Putamen (tissue), 1 donor: ENCODE measurements at regions not wholly inside any gene's neighbourhood (a gene's known extent, or its start where the extent isn't known, plus 50 kb on each side); places are given as distances from the start of the nearest gene placed in this dataset.

Experiments used
- DNase-seq: peaks from one replicate; pipeline ENCODE4 v3.0.0-alpha.2; 2016; ENCODE audit warnings: low spot score

DNA sequence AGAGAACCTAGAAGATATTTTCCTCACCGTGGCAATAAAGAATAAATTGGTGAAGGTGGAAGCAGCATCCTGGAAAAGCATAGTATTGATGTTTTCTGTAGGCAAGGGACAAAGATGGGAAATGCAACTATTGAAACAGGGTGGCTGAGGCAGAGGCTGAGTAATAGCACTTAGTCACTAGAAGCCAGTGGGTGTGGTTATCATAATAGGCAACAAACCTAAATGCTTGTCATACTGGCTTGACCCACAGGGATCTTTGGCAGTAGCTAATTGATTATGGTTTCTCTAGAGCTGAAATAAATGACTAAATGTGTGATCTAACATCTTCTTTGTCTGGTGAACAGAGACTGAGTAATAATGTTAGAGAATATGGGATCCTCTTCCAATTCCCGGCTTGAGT lies 353.6 kb upstream of the RPS6KA3 start:
- DNase-seq: no peak

DNA sequence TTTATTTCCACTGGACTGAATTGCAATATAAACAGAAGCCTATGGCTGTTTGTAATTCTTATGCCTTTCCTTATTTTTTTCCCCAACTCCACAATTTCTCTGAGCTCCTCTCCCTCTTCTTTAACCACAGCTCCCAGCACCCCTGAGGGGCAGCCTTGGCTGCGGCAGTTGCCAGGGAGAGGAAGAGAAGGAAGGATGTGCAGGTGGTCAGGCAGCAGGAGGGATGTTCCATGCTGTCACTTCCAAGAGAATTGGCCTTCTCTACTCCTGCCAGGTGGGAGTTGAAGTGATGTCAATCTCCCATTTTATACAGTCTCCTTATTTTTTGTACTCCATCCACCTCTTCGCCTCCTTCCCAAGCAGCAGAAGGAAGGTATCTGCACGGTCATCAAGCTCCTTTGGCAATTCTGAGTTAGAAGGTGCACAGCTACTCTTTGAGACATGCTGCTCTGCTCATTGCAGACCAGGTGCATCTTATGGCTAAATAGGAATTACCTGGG lies 343.3 kb upstream of the RPS6KA3 start:
- no peak for DNase-seq

DNA sequence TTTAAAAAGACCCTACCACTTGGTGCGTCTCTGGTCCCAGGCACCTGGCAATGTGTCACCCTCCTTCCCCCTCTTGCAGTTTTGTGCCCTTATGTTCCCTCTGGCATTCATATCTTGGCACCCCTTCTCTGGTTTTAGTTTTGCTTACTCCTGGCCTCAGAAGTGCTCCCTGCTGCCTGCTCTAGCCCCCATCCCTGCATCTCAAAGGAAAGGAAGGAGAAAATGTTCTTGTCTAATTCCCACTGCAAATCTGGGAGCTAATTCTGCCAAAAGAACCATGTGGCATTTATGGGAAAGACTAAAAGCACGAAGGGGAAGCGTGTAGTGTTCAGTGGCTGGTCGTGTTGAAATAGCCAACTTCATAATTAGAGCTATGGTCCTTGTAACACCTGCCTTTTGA lies 340.1 kb upstream of the RPS6KA3 start:
- DNase-seq: no peak

DNA sequence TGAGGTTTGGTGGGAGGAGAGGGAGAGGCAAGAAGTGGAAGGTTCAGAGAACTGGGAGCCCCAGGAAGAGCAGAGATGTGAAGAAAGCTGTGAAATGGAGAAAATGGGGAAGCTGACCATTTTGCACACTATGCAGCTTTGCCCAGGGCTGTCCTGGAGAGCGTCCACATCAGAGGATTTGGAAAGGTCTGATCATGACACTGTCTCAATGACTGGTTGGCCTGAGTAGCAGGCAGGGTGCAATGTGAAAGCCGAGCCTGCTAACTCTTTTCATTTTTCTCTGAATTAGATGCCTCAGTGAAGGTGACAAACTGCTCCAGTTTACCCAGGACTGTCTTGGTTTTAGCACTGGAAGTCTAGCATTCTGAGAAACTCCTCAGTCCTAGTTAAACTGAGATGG lies 330.1 kb upstream of the RPS6KA3 start:
- no peak for DNase-seq

DNA sequence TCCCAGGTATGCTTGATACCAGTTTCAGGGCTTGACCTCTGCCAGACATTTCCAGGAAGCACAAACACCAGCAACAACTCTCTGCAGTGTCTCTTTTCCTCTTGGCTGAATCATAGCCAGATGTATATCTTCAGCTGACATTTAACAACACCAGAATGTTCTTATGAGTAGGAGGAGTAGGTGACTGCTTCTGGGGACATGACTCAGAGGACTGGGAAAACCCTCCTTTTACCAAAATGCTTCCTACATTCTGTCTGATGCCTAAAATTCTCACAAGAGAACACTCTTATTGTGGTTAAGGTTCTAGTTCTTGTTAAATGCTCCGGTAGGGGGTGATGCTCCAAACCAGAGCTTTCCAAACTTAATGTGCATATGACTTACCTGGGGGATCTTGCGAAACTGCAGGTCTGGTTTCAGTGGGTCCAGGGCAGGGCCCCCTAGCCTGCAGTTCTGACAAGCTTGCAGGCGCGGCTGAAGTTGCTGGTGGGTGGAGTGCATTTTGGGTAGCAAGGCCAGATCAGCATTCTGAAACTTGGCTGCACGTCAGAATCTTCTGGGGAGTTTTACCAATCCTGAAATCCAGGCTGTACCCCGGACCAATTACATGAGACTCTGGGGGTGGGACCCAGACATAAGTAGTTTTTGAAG lies 329.3 kb upstream of the RPS6KA3 start:
- peak; percentile 21 for DNase-seq

DNA sequence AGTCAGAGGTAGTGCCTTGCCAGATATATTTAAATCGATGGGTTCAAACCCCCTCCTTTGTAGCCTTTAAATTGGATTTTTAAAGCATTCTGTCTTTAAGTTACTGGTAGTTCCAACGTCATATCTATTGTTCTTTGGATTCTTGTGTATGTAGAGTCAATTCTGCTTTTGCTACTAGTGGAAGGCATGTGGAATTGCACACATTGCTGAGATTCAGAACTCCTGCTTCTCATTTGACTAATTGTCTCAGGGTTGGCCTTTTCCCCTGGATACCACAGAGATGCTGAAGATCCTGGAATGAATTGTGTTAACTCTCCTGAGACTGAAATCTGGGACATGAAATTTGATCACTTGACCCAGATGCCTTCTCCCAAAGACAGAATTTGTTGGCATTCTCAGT lies 328.3 kb upstream of the RPS6KA3 start:
- DNase-seq: no peak

DNA sequence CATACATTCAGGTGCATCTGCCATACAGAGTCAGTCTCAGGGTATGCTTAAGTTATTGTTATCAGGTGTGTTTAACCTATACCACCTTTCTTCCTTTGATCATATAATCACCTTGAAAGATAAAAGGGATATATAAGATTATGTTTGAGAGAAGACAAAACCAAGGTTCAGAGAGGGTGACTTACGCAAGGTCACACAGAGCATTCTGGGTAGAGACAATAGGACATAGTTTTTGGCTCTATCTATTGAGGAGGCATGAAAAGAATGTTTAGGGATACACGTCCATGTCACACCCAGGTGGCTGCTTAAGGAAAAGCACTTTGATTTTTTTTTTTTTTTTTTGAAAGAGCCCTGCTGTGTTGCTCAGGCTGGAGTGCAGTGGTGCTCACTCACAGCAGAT lies 327.1 kb upstream of the RPS6KA3 start:
- no peak for DNase-seq

DNA sequence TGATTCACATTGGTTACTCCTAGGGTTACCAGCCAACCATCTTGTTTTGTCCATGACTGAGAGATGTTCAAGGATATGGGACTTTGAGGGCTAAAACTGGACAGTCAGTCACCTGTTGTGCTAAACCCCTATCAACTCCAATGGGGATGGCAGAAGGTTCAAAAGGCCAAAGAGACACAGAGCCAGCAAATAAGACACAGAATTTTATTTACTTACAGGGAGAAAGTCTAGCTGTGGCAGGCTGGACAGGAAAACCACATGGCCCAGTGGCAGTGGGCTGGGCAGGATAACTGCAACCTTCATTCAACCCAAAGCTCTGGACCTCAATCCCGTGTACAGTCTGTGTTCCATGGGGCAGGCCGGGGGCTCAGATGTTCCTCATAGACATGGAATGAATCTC lies 326.7 kb upstream of the RPS6KA3 start:
- no peak for DNase-seq

DNA sequence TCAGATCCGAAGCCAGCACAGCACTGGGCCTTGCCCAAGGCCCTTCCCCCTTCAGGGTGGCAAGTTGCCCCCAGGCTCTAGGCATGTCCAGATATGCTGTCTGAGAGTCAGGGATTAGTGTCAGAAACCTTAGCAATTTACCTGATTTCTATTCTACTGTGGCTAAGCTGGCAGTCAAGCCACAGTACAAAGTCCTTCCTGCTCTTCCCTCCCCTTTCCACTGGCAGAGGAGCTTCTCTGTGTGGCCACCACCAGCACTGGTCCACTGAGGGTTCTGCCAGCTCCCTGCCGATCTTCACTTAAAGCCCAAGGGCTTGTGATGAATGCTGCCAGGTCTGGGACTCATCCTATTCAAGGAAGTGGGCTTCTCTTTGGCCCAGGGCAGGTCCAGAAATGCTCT lies 324.5 kb upstream of the RPS6KA3 start:
- DNase-seq: no peak

DNA sequence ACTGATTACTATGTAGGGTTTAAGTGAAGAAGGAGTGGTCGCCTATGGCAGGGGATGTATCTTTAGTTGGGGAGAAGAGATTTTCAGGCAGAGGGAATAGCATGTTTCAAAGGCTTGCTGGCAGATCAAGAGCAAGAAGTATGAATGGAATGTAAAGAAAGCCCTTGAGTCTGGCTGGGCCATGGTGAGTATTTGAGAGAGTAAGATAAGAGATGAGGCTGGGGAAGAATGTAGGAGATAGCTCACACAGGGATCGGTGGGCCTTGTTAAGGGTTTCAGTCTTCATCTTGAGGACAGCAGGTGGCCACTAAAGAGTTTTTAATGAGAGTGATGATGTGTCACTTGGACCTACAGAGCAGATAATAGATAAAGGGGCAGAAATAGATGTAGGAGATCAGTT lies 319.1 kb upstream of the RPS6KA3 start:
- no peak for DNase-seq

DNA sequence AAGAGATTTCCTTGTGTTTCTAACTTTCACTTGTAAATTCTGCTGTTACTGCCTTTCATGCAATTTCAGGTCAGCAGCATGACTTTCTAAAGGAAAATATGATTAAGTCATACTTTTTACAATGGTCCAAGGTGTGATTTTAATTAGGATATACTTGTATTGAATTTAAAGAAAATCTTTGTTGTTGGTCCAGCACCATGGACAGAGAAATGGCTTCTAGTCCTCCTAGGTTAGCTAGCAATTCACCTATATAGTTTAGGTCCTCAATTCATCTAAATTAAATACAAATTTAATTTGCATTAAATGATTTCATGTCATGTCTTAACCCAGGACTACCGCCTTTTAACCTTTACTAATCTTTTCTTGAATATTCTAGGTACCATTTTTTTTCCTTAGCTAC lies 304.9 kb upstream of the RPS6KA3 start:
- DNase-seq: no peak

DNA sequence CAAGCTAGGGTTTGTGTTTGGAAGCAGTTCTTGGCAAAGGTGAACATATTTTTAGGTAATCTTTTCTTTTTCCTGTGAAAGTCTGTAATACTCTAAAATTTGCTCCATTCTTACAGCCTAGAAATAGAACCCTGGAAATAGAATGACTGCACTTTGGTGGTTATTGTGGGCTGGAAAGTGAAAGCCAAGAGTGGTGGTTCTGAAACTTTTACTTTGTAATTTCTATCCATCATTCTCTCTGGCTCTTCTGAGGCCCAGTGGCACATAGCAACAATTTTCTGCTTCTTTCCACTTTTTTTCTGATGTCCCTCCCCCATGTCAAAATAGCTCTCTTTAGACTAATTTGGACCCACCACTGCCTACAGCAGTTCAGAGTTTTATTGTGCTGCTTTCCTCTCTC lies 300.4 kb upstream of the RPS6KA3 start:
- no peak for DNase-seq

DNA sequence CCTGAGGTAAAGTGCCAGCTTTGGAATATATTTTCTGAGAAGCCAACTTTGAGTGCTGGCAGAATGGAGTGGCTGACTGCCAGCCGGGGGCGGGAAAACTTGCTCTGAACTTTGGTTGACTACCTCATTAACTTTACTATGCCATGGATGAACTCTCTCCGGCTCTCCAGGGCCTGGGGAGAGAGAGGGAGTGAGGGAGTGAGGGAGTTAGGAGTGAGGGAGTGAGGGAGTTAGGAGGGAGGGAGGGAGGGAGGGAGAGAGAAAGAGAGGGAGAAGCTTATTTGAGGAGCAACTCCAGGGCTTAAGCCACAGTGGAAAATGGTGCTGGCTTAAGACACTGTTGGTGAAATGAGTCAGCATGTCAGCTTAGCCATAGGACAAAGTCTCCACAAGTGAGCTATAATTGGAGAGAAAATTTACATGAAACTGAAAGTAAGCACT lies 280.9 kb upstream of the RPS6KA3 start:
- DNase-seq: no peak

DNA sequence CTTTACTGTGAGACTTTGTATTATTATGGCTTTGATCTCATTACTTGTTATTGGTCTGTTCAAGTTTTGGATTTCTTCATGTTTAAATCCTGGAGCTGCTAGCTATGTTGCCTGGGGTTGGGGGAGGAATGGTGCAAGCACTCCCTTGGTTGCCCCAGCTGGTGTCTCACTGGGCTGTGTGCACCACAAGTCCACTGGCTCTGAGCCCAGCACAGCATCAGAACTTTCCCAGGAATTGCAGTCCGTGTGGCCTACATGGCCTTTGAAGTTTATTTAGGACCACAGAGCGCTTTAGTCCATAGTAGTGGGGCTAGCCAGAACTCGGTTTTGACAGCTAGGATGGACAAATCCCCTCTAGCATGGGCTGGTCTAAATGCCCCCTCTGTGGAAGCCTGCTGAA lies 278.8 kb upstream of the RPS6KA3 start:
- no peak for DNase-seq

DNA sequence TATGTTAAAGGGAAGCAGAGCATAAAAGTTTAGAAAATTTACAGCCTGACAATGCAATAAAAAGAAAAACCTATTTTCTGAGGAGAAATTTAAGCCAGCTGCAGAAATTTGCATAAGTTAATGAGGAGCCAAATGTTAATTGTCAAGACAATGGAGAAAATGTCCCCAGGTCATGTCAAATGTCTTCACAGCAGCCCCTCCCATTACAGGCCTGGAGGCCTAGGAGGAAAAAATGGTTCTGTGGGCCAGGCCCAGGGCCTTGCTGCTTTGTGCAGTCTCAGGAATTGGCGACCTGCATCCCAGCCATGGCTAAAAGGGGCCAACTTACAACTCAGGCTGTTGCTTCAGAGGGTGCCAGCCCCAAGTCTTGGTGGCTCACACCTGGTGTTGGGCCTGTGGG lies 275.4 kb upstream of the RPS6KA3 start:
- no peak for DNase-seq

DNA sequence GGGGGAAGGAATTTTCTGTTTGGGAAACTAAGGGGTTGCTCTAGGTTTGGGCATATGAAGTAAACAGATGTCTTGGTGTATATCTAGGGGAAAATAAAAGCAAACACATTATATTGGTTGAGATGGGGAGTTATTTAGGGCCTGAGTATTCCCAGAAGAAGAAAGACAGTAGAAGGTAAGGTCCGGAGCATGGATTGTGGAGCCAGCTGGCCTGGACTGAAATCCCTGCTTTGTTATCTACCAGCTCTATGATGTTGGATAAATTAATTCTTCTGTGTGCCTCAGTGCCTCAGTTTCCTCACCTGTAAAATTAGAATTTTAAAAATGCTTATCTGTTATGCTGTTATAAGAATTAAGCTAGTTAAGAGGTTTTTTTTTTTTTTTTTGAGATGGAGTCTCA lies 272.3 kb upstream of the RPS6KA3 start:
- no peak for DNase-seq

DNA sequence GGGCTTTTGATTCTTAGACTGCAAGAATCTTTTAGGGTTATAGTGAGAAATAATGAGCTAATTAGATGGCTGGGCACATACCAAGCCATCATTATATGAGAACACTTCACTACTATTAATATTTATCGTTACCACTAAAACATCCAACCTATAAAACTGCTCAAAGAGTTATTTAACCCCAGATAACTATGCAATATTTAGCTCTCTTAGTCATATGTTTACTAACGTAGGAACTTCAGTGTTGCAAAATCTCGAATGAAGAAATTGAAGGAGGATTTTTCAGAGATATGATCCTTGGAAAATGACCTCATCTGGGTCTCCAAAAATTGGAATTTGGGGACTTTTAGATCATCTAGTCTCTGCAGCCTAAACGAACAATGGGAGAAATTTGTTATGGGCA lies 265.0 kb upstream of the RPS6KA3 start:
- no peak for DNase-seq

DNA sequence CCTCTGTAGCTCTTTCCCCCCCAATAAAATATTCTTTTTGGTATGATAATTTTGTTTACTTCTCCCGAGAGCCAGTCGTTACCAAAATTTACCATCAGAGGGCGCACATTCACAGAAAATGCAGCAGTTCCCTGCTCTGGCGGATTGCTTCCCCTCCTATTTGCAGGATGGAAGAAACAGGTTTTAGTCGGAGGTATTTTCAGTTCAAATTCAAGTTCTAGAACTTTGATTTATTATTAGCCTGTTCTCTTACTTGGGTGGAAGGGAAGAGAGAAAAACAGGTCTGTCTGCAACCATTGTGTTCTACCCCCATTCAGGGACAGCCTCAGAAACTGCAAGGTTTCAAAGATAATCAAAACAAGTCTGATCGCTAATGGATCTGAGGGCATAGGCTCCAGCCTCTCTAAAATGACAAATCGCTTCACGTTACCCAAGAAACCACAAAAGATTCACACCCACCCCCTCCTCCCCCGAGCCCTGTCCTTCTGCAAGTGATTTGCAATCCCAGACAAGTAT lies 263.8 kb upstream of the RPS6KA3 start:
- DNase-seq: peak; percentile 74

DNA sequence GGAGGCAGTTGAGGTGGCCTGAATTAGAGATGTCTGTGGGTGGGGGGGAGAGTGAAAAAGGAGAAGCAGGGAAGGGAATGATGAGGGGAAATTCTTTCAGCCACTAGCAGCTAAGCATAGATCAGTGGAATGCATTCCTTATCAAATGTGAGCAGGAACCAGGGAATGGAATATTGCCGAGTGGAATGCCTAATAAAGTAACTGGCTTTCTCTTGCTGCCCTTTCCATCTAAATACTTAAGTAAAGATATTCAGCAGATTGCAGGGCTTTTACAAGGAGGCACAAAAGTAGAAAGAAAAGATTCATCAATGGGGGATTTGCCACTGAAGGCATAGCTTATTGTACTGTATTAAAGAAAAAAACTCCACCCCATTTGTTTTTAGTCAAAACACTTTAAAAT lies 263.0 kb upstream of the RPS6KA3 start:
- no peak for DNase-seq

DNA sequence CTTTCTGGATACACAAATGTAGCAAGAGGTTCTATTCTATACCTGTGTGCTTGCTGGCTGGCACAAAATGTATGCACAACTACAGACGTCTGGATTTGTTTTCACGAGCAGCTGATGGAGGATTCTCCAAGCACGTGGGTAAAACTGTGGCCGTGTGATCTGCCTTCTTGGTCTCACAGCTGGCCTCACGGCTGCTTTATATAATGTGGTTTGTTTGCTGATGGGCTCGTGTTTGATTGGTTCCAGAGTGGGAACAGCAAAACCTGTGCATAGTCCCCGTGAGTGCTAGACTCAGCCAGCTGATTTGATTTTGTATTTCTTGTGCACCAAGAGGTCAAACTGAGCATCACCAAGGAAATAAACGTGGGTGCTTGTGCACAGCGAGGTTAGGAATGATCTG lies 262.6 kb upstream of the RPS6KA3 start:
- DNase-seq: no peak

DNA sequence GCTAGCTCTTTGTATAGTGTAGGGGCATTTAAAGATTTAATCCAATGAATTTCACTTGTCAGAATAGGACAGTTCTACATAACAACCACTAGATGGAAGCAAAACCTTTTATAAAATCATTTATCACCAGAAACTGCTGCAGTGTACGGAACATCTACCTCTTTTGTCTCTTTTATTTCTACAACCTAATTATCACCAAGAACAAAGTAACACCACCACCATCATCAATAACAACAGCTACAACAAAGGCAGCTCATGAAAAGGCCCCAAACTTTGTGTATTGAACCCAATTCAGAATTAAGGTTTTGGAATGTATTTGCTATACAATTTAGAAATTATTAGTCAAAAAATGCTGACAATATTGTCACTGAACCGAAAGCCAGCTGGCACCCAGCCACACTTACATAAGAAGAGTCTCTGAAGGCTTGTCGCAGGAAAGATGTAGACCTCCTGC lies 260.9 kb upstream of the RPS6KA3 start:
- DNase-seq: no peak

DNA sequence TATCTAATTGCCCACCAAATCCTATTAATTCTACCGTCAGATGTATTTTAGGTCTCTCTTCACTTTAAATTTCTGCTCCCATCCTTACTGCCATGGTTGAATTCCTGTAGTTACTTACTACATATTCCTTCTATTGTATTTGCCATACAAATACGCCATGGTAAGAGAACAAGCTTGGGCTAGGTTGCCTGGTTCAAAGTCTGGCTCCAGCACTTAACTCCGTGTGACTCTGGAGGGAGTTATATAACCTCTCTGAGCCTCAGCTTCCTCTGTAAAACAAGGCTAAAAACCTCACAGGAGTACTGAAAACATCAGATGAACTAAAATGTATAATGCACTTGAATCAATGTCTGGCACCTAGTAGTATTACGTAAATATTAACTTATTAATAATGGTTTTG lies 260.3 kb upstream of the RPS6KA3 start:
- no peak for DNase-seq

DNA sequence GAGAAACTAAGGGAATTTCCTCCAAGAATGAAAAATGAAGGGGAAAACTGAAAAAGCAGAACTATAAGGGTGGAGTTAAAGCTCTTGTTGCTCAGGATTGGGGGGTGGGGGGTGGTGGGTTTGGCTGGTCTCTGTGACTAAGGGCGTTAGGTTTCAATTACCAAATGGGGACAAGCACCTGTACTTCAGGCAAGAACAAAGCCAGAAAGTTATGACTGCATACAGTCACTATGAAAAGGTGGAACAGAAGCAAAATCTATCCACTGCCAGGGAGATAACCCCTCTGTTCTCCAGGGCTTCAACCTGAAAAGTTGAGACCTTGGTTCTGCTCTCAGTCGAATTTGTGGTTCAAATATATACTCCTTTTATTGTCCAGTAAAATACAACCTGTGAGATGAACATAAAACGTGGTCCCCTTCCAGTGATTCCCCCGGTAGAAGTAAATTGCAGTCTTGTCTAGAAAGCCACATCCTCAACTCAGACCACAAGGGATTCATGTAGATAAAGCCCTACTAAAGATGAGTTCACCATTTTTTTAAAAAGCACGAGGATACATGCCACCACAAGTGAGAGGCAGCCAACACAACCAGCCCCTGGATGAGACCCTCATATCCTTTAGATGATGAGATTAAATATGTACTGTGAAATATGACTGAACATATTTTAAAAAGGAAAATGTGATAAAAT lies 257.1 kb upstream of the RPS6KA3 start:
- DNase-seq: no peak

DNA sequence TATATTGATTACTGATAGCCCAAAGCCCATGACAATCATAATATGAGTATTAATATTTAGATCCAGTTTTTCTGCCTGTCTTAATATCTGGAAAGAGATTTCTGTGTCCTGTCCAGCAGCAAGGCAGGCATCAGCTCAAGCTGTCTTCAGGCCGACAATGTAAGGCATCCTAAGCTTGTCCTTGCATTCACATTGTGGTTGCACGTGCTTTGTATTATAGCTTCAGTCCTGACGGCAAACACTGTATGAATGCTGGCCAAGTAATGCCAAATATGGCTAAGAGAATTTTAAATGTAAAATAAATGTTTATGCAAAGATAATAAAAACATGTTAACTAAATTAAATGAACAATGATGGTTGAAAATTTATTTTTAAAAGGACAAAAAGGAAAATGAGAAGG lies 255.7 kb upstream of the RPS6KA3 start:
- no peak for DNase-seq
